Activated gamma-delta T cell treated with anti-CD3 and anti-CD28 coated beads, Interleukin-2, amount 50 U/mL, for 16 hours (primary cell): ENCODE measurements at regions not wholly inside any gene's neighbourhood (a gene's known extent, or its start where the extent isn't known, plus 50 kb on each side); places are given as distances from the start of the nearest gene placed in this dataset.
"Not testable (repeated sequence)": the region's sequence is repeated elsewhere in the genome, so short reads cannot be mapped to it uniquely, and the experiment has no call there.

Experiments used
- DNase-seq: peaks from one replicate; pipeline ENCODE4 v3.0.0-alpha.2; 2020; ENCODE audit warnings: low read depth

DNA sequence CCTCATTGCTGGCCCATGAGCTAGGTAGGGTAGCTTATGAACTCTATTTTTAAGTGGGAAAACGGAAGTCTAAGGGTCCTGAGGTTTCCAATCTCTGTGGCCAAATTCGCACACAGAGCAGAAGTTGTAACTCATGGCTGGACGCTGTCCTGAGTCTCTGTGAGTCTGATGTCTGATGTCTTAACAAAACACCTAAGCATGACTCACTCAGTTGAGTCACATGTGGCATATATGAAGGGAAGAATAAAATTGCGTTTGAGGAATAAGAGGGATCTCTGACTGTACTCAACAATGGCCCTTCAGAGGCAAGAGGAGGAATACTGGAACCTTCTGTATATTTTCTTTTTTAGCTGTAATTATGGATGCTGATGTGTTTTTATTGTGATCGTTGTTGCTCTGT, 569.7 kb downstream of the RIT2 start:
- no peak for DNase-seq

DNA sequence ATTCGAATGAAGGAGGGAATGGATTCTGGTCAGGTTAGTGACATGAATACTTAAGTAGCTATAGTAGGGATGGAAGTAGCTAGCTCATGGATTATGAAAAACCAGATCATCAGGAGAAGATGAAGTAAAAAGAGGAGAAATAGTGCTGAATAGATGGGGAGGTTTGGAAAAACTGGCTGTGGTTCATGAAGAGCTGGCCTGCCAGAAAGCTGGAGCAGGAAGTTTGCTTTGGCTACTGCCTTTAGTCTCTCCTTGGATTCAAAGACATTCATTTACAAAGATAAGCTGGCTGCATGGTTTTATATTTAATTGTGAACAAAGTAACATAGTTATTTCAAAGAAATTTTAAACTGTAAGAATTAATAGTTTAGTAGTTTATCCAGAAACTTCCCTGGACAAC, 567.0 kb downstream of the RIT2 start:
- DNase-seq = no peak

GRCh38 chr18:42549596-42549995, 565.9 kb downstream of the RIT2 start:
- DNase-seq = no peak

- DNase-seq = not testable (repeated sequence)
These were observed 562.9 kb downstream of the RIT2 start for GRCh38 chr18:42552559-42552958.

GRCh38 chr18:42559069-42559690, 556.3 kb downstream of the RIT2 start:
- no peak for DNase-seq

- no peak for DNase-seq
These were observed 554.0 kb downstream of the RIT2 start for GRCh38 chr18:42561521-42561920.

DNA sequence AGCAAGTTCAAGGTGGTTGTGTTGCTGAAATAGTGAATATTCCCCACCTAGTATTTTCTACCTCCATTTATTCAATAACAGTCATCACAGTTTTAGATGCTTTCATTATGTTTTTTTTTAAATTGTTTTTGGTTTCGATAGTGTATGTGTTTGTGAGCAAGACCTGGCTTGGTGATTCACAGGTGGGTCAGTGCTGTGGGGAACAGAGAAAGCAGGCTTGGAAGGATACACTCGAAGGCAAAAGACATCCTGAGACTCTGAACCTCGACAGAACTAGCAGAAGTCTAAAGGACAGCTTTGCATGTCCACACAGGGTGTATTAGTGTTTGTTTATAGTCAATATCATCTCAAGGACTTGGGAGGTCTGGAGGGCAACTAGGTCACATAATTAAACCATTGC, 551.5 kb downstream of the RIT2 start:
- DNase-seq = no peak

DNA sequence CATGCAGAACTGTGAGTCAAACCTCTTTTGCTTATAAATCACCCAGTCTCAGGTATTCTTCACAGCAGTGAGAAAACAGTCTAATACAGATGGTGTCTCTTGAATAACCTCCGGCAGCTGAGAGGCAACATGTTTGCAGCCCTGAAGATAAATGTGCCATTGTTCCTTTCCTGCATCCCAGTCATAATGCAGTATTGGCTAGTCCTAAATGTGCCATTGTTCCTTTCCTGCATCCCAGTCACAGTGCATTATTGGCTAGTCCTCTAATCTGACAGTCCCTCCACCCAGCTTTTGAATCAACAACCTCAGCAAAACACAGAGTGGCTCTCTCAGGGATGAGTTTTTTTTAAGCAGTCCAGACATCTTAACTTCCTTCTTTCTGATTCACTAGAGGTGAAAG, 550.7 kb downstream of the RIT2 start:
- no peak for DNase-seq

DNA sequence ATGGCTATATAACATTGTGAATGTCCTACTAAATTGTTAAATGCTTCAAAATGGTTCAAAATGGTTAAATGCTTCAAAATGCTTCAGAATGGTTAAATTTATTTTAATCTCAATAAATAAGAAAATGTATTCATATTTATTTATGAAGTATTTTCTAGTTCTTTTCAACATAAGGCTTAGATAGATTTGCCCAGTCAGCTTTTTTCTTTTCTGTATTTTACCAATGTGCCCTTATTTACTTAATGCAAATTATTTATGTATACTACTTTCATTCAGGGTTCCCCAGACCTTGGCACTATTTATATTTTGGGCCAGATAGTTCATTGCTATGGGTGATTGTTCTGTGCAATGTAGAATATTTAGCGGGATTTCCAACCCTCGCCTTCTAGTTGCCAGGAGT, 546.7 kb downstream of the RIT2 start:
- DNase-seq = no peak

DNA sequence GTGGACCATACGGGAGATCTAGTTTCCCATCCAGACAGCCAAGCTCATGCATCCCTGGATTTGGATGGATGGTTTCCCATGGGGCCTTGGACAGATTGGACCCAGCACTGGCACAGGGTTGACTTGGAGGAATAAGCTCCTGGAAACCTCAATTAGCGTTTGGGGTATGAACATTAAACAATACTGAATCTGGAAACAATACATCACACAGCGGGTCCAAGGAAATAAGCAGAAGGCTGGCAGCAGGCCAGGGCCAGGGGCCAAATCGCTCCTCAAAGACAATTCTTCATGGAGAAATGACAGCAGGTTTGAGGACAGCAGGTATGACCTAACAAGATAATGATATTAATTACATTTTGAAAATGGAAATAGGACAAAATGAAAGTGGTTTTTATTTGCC, 540.6 kb downstream of the RIT2 start:
- DNase-seq = no peak

- no peak for DNase-seq
These were observed 539.4 kb downstream of the RIT2 start for GRCh38 chr18:42576124-42576523.

DNA sequence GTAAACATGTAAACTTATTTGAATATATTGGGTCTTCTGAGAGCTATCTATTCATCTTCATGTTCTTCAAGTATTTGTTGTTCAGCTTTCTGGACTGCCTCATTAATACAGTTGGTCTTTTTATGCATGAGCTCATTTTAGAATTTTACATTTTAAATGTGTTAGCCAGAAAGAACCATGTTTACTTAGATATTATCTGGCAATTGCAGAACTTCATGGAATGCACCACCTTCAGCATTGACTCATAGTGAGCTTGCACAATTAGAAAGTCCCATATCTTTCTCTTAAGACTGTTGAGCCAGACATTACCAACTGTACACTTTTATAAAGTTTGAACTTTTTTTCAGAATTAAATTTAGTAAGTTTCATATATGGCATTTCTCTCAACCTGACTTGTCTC, 536.7 kb downstream of the RIT2 start:
- DNase-seq = no peak

DNA sequence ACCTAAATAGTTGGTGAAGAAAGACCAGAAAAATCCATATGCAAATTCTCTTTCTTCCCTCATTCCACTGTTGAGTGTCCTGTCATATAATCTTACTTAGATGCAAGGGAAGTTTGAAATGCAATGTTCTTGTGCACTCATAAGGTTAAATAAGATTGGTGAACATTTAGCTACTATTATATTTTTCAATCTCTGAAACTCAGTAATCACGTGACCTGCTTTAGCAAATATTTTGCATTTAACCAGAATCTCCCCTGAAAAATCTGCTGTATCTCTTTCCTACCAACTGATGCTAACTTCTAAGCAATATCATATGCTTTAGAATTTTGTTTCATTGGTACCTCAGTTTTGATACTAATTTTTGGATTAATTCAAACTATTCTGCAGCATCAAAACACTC, 533.2 kb downstream of the RIT2 start:
- no peak for DNase-seq

DNA sequence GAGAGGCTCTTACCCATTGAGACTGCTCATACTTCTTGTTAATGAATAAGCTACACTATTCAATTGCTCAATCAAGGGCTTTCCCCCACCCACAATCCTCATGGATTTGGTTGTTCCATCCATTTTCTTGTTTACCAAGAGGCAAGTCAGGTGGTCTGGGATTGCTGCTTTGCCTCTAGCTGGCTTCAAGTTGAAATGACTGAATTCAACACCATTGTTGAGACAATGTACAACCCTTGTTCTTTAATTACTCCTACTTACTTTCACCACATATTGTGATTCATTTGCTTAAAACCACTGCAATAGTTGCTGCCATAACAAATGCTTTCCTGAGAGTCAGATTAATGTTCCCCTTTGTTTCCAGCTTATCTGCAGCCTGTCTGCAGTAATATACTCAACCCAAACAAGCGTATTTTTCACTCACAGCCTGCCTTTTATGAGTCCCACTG, 532.2 kb downstream of the RIT2 start:
- DNase-seq = no peak

GRCh38 chr18:42586601-42587000, 528.9 kb downstream of the RIT2 start:
- DNase-seq = no peak

GRCh38 chr18:42588786-42589185, 526.7 kb downstream of the RIT2 start:
- DNase-seq = no peak

DNA sequence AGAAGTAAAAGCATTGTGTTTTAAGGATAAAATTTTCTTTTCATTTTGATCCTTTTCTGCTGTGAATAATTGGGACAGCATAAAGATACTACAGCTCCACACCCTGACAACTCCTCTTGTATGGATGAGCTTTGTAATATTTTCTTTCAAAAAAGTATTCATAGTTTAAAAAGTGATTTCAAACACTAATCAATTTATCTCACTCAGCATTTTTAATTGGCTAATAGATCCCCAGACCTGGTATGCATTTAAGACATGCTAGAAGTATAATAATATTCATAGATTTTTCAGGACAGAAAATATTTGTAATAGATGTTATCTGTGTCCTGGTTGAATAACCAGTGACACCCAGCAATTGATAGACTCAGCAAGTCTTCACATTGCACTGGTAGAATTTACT, 510.7 kb downstream of the RIT2 start:
- no peak for DNase-seq

- DNase-seq = no peak
These were observed 508.5 kb downstream of the RIT2 start for GRCh38 chr18:42606886-42607495.

DNA sequence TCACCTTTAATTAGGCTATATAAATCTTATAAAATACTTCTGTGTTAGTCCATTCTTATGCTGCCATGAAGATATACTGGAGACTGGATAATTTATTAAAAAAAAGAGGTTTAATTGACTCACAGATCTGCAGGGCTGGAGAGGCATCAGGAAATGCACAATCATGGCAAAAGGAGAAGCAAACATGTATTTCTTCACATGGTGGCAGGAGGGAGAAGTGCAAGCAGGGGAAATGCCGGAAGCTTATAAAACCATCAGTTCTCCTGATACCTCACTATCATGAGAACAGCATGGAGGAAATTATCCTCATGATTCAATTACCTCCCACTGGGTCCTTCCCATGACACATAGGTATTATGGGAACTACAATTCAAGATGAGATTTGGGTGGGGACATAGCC, 504.4 kb downstream of the RIT2 start:
- DNase-seq = no peak

DNA sequence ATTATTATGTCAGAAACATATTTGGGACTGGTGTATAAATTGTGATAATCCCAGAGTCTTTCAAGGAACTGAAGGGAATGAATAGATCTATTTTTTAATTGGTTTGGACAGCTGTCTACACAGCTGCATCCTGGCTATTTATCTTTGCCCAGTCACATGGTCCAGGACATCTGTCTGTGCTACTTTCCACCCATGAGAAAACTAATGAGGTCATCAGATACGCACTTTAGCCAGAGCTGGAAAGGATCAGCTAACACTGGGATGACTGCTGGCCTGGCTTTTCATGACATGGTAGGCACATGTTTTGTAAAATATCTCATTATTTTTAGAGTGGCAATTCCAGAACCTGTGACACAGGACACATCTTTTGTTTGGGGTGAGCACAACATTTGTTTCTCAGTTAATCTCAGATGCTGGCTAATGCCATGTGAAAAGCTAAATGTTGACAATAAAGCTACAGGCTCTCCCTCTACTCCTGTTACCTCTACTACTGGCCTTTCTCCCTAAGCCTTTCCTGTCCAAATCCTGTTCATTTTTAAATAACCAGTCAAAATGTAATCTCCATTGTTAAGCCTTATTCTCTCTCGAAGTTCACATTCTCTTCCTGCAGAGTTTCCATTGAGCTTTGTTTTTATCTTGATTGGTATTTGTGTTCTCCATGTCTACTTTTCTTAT, 500.7 kb downstream of the RIT2 start:
- DNase-seq = no peak

- DNase-seq = no peak
These were observed 498.3 kb downstream of the RIT2 start for GRCh38 chr18:42617221-42617620.

DNA sequence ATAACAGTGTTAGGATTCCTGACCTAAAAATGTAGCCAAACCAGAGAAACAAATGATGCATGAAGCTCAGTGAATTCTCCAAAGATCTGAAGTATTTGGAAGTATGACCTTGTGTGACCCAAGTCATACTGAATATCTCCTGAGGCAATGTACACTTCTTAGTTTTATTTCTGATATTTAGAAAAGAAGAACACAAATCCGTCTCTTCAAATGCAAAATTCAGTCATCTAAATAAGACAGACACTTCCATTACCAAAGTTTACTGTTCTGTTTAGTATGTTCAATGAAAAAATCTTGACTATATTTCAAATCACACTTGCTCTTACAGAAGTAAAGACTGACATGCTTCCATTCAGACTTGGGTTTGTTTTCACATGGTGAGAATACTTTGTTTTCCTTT, 495.7 kb downstream of the RIT2 start:
- no peak for DNase-seq

DNA sequence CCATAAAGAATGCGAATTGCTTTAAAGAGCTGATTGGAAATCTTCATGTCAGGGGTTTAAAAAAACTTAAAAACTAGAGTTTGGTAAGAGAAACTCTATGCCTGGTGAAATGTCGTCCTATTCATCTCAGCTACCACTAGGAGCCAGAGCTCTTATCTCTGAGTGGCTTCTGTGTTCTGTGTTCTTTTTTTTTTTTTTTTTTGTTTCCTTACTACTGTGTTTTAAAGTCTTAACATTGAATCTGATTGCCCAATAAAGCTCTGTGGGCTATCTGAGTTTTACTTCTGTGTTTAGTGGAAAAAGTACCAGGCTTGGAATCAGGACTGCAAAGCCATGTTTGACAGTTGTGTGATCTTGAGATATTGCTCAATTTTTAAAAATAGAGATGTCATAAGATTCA, 494.8 kb downstream of the RIT2 start:
- DNase-seq = no peak

- DNase-seq = no peak
These were observed 491.6 kb downstream of the RIT2 start for GRCh38 chr18:42623935-42624334.
